H1 (cell line): ENCODE measurements at regions not wholly inside any gene's neighbourhood (a gene's known extent, or its start where the extent isn't known, plus 50 kb on each side); places are given as distances from the start of the nearest gene placed in this dataset.

ENCODE experiments used
- CTCF ChIA-PET: fragments of 300-600 bp; sonication (Branson Sonifier 250); formaldehyde crosslinking; loops from one replicate; lab custom pipeline; 2021; ENCODE audit not compliant: partially characterized antibody; lab: Charles Lee
- POLR2A ChIA-PET: fragments of 300-600 bp; sonication (Branson Sonifier 250); formaldehyde crosslinking; loops from one replicate; lab custom pipeline; 2021; ENCODE audit warnings: inconsistent platforms; ENCODE audit not compliant: partially characterized antibody; lab: Charles Lee
- DNase-seq, 2 experiments: peaks; one replicate each; pipeline versions ENCODE4 v3.0.0 to v3.0.0-alpha.2; 2010 to 2022; ENCODE audit warnings: low spot score in 2 of 2, low read depth in 1 of 2, mixed read lengths in 1 of 2
- FAIRE-seq: peaks from 2 replicates; lab custom pipeline; 2011; peaks lifted over from hg19 to GRCh38; lab: Jason Lieb, UNC
- H2AFZ ChIP-seq: 2 replicates; pipeline ENCODE4 v1.8.1; 2012; ENCODE audit warnings: low read length, inconsistent platforms
- H2AK5ac ChIP-seq: 2 replicates; pipeline ENCODE4 v1.6.1; 2013; ENCODE audit warnings: low read depth, low read length
- H2BK120ac ChIP-seq: replicated peaks from 2 replicates; pipeline ENCODE3; 2013; ENCODE audit warnings: low read depth, low read length, inconsistent platforms
- H2BK12ac ChIP-seq: 2 replicates; pipeline ENCODE4 v1.6.1; 2013; ENCODE audit warnings: low read depth, low read length
- H2BK15ac ChIP-seq: 2 replicates; pipeline ENCODE4 v1.6.1; 2013; ENCODE audit warnings: low read length
- H2BK20ac ChIP-seq: 2 replicates; pipeline ENCODE4 v1.6.1; 2013; ENCODE audit warnings: low read length
- H2BK5ac ChIP-seq: 2 replicates; pipeline ENCODE4 v1.6.1; 2013; ENCODE audit warnings: low read depth, low read length
- H3K14ac ChIP-seq: 2 replicates; pipeline ENCODE4 v1.6.1; 2013; ENCODE audit warnings: inconsistent platforms; ENCODE audit not compliant: insufficient read length
- H3K18ac ChIP-seq: 2 replicates; pipeline ENCODE4 v1.6.1; 2013; ENCODE audit warnings: low read length; ENCODE audit errors: extremely low read depth
- H3K23ac ChIP-seq: 2 replicates; pipeline ENCODE4 v1.6.1; 2013; ENCODE audit warnings: inconsistent platforms; ENCODE audit not compliant: insufficient read length
- H3K23me2 ChIP-seq: 2 replicates; pipeline ENCODE4 v1.6.1; 2013; ENCODE audit warnings: low read depth, low read length
- H3K27ac ChIP-seq: 2 replicates; pipeline ENCODE4 v1.6.1; 2011; ENCODE audit warnings: low read depth, low read length, inconsistent platforms
- H3K27me3 ChIP-seq, 4 experiments: replicated peaks in 1 of 4; 1 replicate in 1 of 4; 2 replicates in 3 of 4; pipeline versions ENCODE4 v1.6.1 to v1.8.1; 2011 to 2013; ENCODE audit warnings: low read length in 3 of 4, mild to moderate bottlenecking in 3 of 4, inconsistent platforms in 2 of 4, mixed read lengths in 2 of 4, moderate library complexity in 1 of 4; ENCODE audit not compliant: control insufficient read depth in 3 of 4, insufficient read depth in 3 of 4; ENCODE audit errors: extremely low read depth in 1 of 4
- H3K36me3 ChIP-seq, 4 experiments: 2 replicates each; pipeline versions ENCODE4 v1.6.1 to v1.8.1; 2011 to 2013; ENCODE audit warnings: mild to moderate bottlenecking in 4 of 4, low read length in 3 of 4, moderate library complexity in 2 of 4, control low read depth in 1 of 4, inconsistent platforms in 1 of 4; ENCODE audit not compliant: insufficient read depth in 4 of 4, control insufficient read depth in 2 of 4
- H3K4ac ChIP-seq: replicated peaks from 2 replicates; pipeline ENCODE3; 2013; ENCODE audit warnings: low read length, low read depth, mixed read lengths, inconsistent platforms; ENCODE audit not compliant: insufficient read length
- H3K4me1 ChIP-seq, 4 experiments: replicated peaks in 1 of 4; 1 replicate in 1 of 4; 2 replicates in 3 of 4; pipeline versions ENCODE4 v1.6.1 to v1.8.1; 2011 to 2013; ENCODE audit warnings: low read length in 3 of 4, inconsistent platforms in 2 of 4, mixed read lengths in 1 of 4; ENCODE audit not compliant: insufficient read depth in 4 of 4, control insufficient read depth in 3 of 4
- H3K4me2 ChIP-seq, 2 experiments: 2 replicates each; pipeline versions ENCODE4 v1.6.1 to v1.8.1; 2011 to 2013; ENCODE audit warnings: low read depth in 2 of 2, low read length in 2 of 2, control low read depth in 1 of 2, inconsistent platforms in 1 of 2, mild to moderate bottlenecking in 1 of 2; ENCODE audit not compliant: insufficient read depth in 1 of 2
- H3K4me3 ChIP-seq, 4 experiments: fragments of 200-600, 300-600 bp in 1 of 4; sonication (generic), shearing (Covaris generic), sonication (Bioruptor Twin) in 1 of 4; 2 replicates each; pipeline versions ENCODE4 v1.5.1 to v1.8.1; 2011 to 2016; ENCODE audit warnings: low read length in 4 of 4, low read depth in 3 of 4, control low read depth in 2 of 4, inconsistent platforms in 2 of 4, mild to moderate bottlenecking in 2 of 4, mixed read lengths in 1 of 4, moderate library complexity in 1 of 4; ENCODE audit not compliant: insufficient read depth in 2 of 4; ENCODE audit errors: extremely low read depth in 1 of 4
- H3K56ac ChIP-seq: replicated peaks from 2 replicates; pipeline ENCODE3; 2013; ENCODE audit warnings: low read depth, mild to moderate bottlenecking, mixed read lengths, low read length, inconsistent platforms; ENCODE audit not compliant: insufficient read length
- H3K79me1 ChIP-seq: 2 replicates; pipeline ENCODE4 v1.6.1; 2013; ENCODE audit warnings: low read depth, low read length, control low read depth
- H3K79me2 ChIP-seq, 2 experiments: 2 replicates each; pipeline versions ENCODE4 v1.6.1 to v1.8.1; 2012 to 2013; ENCODE audit warnings: low read length in 2 of 2, mild to moderate bottlenecking in 2 of 2, inconsistent platforms in 1 of 2; ENCODE audit not compliant: insufficient read depth in 2 of 2, control insufficient read depth in 1 of 2
- H3K9ac ChIP-seq, 4 experiments: replicated peaks in 1 of 4; 1 replicate in 1 of 4; 2 replicates in 3 of 4; pipeline versions ENCODE4 v1.6.1 to v1.8.1; 2011 to 2013; ENCODE audit warnings: low read depth in 3 of 4, low read length in 3 of 4, control low read depth in 2 of 4, mild to moderate bottlenecking in 2 of 4, moderate library complexity in 2 of 4, inconsistent platforms in 1 of 4; ENCODE audit errors: extremely low read depth in 1 of 4
- H3K9me3 ChIP-seq, 2 experiments: 2 replicates each; pipeline versions ENCODE4 v1.6.1 to v1.8.1; 2012 to 2013; ENCODE audit warnings: mild to moderate bottlenecking in 2 of 2, moderate library complexity in 2 of 2, control low read depth in 1 of 2, inconsistent platforms in 1 of 2, low read depth in 1 of 2, low read length in 1 of 2, mixed read lengths in 1 of 2; ENCODE audit not compliant: insufficient read depth in 2 of 2
- H4K20me1 ChIP-seq, 2 experiments: replicated peaks in 1 of 2; 2 replicates each; pipeline versions ENCODE3 to v1.8.1; 2011 to 2013; ENCODE audit warnings: inconsistent platforms in 2 of 2, low read length in 2 of 2, mild to moderate bottlenecking in 1 of 2; ENCODE audit not compliant: insufficient read depth in 2 of 2, control insufficient read depth in 1 of 2
- H4K5ac ChIP-seq: 2 replicates; pipeline ENCODE4 v1.6.1; 2013; ENCODE audit warnings: low read length, low read depth, mixed read lengths, inconsistent platforms; ENCODE audit not compliant: insufficient read length
- H4K8ac ChIP-seq: 2 replicates; pipeline ENCODE4 v1.8.0; 2013; ENCODE audit warnings: mild to moderate bottlenecking, moderate library complexity, low read length, inconsistent platforms; ENCODE audit not compliant: insufficient read depth; ENCODE audit errors: extremely low read depth
- H4K91ac ChIP-seq: replicated peaks from 2 replicates; pipeline ENCODE3; 2013; ENCODE audit warnings: low read length, mixed read lengths, inconsistent platforms; ENCODE audit not compliant: insufficient read length
- ATF2 ChIP-seq: IDR thresholded peaks from 2 replicates; pipeline ENCODE4 v1.6.1; 2012; ENCODE audit warnings: low read length, inconsistent platforms
- GABPA ChIP-seq: IDR thresholded peaks from 2 replicates; pipeline ENCODE4 v1.6.1; 2011; ENCODE audit warnings: mild to moderate bottlenecking, low read length, moderate library complexity, borderline replicate concordance; ENCODE audit not compliant: insufficient read depth
- MAFK ChIP-seq: IDR thresholded peaks from 2 replicates; pipeline ENCODE4 v1.6.1; 2012; ENCODE audit warnings: low read depth, mild to moderate bottlenecking, improper control_type of control experiment, low read length
- POLR2A ChIP-seq, 2 experiments: IDR thresholded peaks; 1 replicate in 1 of 2; 2 replicates in 1 of 2; pipeline ENCODE4 v1.6.1; 2011; ENCODE audit warnings: low read depth in 2 of 2, low read length in 2 of 2, mild to moderate bottlenecking in 2 of 2; ENCODE audit errors: control extremely low read depth in 1 of 2
- POLR2AphosphoS5 ChIP-seq: IDR thresholded peaks from 2 replicates; pipeline ENCODE4 v1.6.1; 2011; ENCODE audit warnings: low read depth, low read length
- RNF2 ChIP-seq: fragments of 200-900, 300-1000 bp; sonication (generic); IDR thresholded peaks from 2 replicates; pipeline ENCODE4 v1.7.1; 2016; ENCODE audit warnings: borderline replicate concordance, low read depth, mild to moderate bottlenecking, antibody characterized with exemption, low read length; ENCODE audit not compliant: poor library complexity, severe bottlenecking; ENCODE audit errors: missing control alignments
- SIRT6 ChIP-seq: IDR thresholded peaks from one replicate; pipeline ENCODE4 v1.7.1; 2012; ENCODE audit warnings: low read length, inconsistent platforms
- SP1 ChIP-seq: IDR thresholded peaks from 2 replicates; pipeline ENCODE4 v1.6.1; 2011; ENCODE audit warnings: low read depth, low read length
- WGBS, 2 experiments: shearing (Covaris generic) in 1 of 2; methylation state at CpG; one replicate each; pipeline versions ENCODE4 v1.1.6 to v1.1.7; 2013 to 2015; ENCODE audit warnings: low lambda C conversion rate in 2 of 2, mixed read lengths in 2 of 2, inconsistent platforms in 1 of 2, low coverage in 1 of 2, missing lambda C conversion rate in 1 of 2; ENCODE audit not compliant: insufficient replicate concordance in 2 of 2, insufficient coverage in 1 of 2, insufficient read length in 1 of 2; ENCODE audit errors: extremely low coverage in 1 of 2, missing lambda C conversion rate in 1 of 2; 5-methylcytosine and 5-hydroxymethylcytosine counted together

- FAIRE-seq = no peak
Observed at GRCh38 chr13:91270031-91270430, 77.5 kb upstream of the MIR17HG start.

More at GRCh38 chr13:91270031-91270430, 77.5 kb upstream of the MIR17HG start:
- H4K8ac ChIP-seq = no peak overlapping the region
- H3K9me3 ChIP-seq = no peaks in the 10 kb centered on the region
- H3K27me3 ChIP-seq = no peaks in the 10 kb centered on the region
- ChIA-PET CTCF (interaction anchor here (1.1 kb wide), 1 partner anchor 13 kb away, joined by 4 read pairs; no protein-coding TSS in a partner anchor), POLR2A (no interaction called here)
- WGBS, 2 experiments = 92% methylated on average over 3 of the region's 3 CpGs; no CpG with 5 or more reads in 1 of the 2 experiments
- H3K18ac ChIP-seq = no peak overlapping the region
- H4K20me1 ChIP-seq = no peaks in the 10 kb centered on the region
- TF ChIP-seq SP1 = no peak
- no peak for TF ChIP-seq SIRT6
- no peak for TF ChIP-seq ATF2
- TF ChIP-seq POLR2AphosphoS5 = no peak
- no peak for TF ChIP-seq RNF2
- TF ChIP-seq POLR2A (IDR thresholded peaks at IDR 0.05; ENCODE audit: control extremely low read depth in 1 of 2, low read depth in 2 of 2, low read length in 2 of 2) = no peak
- no peak for TF ChIP-seq MAFK
- TF ChIP-seq GABPA = no peak
- H3K4me1 ChIP-seq = no peaks in the 10 kb centered on the region
- H3K27ac ChIP-seq = no peak overlapping the region
- no peak for DNase-seq
- no peak overlapping the region for H3K14ac ChIP-seq
- no peak overlapping the region for H3K56ac ChIP-seq
- H2BK15ac ChIP-seq = no peak overlapping the region
- H3K4ac ChIP-seq = no peak overlapping the region
- no peak overlapping the region for H3K4me3 ChIP-seq
- no peak overlapping the region for H2BK5ac ChIP-seq
- H3K79me2 ChIP-seq = no peaks in the 10 kb centered on the region
- no peaks in the 10 kb centered on the region for H3K79me1 ChIP-seq
- H2BK12ac ChIP-seq = no peak overlapping the region
- H4K91ac ChIP-seq = no peak overlapping the region
- no peak overlapping the region for H4K5ac ChIP-seq
- H2AK5ac ChIP-seq = no peak overlapping the region
- H3K9ac ChIP-seq = no peak overlapping the region
- no peaks in the 10 kb centered on the region for H3K36me3 ChIP-seq
- no peak overlapping the region for H3K4me2 ChIP-seq
- H3K23me2 ChIP-seq = no peaks in the 10 kb centered on the region
- no peak overlapping the region for H2AFZ ChIP-seq
- H3K23ac ChIP-seq = no peak overlapping the region
- H2BK20ac ChIP-seq = no peak overlapping the region
- no peak overlapping the region for H2BK120ac ChIP-seq
